Thyroid gland (tissue), 4 donors: ENCODE measurements at regions not wholly inside any gene's neighbourhood (a gene's known extent, or its start where the extent isn't known, plus 50 kb on each side); places are given as distances from the start of the nearest gene placed in this dataset.

Experiments used
- DNase-seq, 2 donors: peaks; one replicate each; pipeline ENCODE4 v3.0.0-alpha.2; 2019
- H3K27ac ChIP-seq, 3 donors: fragments of 200-600 bp; sonication (generic); 1 replicate in 2 of 3; 2 replicates in 1 of 3; pipeline ENCODE4 v1.5.1; 2016 to 2019; ENCODE audit warnings: mild to moderate bottlenecking in 1 of 3, moderate library complexity in 1 of 3
- H3K27me3 ChIP-seq: fragments of 200-600 bp; sonication (generic); one replicate; pipeline ENCODE4 v1.5.1; 2019
- H3K36me3 ChIP-seq, 2 donors: fragments of 200-600 bp; sonication (generic); one replicate each; pipeline ENCODE4 v1.5.1; 2016 to 2019
- H3K4me1 ChIP-seq, 2 donors: fragments of 200-600 bp; sonication (generic); one replicate each; pipeline ENCODE4 v1.5.1; 2017 to 2019
- H3K4me3 ChIP-seq, 3 donors: fragments of 200-600 bp; sonication (generic); replicated peaks in 1 of 3; 1 replicate in 2 of 3; 2 replicates in 1 of 3; pipeline ENCODE4 v1.5.1; 2016; ENCODE audit warnings: mild to moderate bottlenecking in 1 of 3
- H3K9me3 ChIP-seq: fragments of 200-600 bp; sonication (generic); one replicate; pipeline ENCODE4 v1.5.1; 2017
- POLR2A ChIP-seq, 2 donors: fragments of 450-650 bp; IDR thresholded peaks; one replicate each; pipeline ENCODE4 v1.6.1; 2017; ENCODE audit warnings: antibody characterized with exemption in 2 of 2, mild to moderate bottlenecking in 2 of 2, moderate library complexity in 1 of 2
- WGBS, 2 donors: methylation state at CpG; one replicate each; pipeline ENCODE4 v1.1.5; 2017; 5-methylcytosine and 5-hydroxymethylcytosine counted together
- intact Hi-C: fragments of 100-400 bp; cut with DNase I; formaldehyde crosslinking; loops from one replicate; pipeline ENCODE4 v1.15.1; 2023
- TF ChIP-seq, protein P1 (sequence below), 6 experiments: fragments of 200-600 bp in 3 of 6; fragments of 450-650 bp in 3 of 6; sonication (generic) in 3 of 6; IDR thresholded peaks; one replicate each; pipeline ENCODE4 v1.5.1; 2016 to 2019; ENCODE audit warnings: antibody characterized with exemption in 6 of 6, mild to moderate bottlenecking in 2 of 6, inconsistent platforms in 1 of 6, moderate library complexity in 1 of 6

DNA sequence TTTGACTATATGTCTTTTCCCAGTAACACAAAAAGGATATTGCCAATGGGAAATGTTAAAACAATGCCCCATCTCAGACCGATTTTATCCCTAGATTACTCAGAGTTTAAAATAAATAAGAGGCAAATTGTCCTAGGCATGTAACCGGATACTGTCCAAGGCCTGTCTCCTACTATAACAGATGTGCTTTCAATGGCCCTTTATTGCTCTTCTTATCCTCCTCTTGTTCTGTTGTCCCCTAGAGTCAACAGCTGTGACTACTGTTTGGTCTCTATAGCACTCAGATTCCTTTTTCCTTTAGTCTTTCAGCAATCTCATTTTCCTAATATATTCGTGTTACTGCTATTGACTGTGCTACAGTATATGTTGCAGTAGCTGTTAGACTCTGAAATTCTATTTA, 66.8 kb upstream of the PLS3 start:
- Histone ChIP-seq H3K4me1 (peaks cover 0 to 4% of the 10 kb centered on the region in 2 donors), H3K27ac (no peak overlapping the region), H3K9me3 (no peaks in the 10 kb centered on the region), H3K36me3 (no peaks in the 10 kb centered on the region), H3K4me3 (no peak overlapping the region), H3K27me3 (no peaks in the 10 kb centered on the region)
- no peak for TF ChIP-seq POLR2A (IDR thresholded peaks at IDR 0.05)
- TF ChIP-seq, protein P1, sequence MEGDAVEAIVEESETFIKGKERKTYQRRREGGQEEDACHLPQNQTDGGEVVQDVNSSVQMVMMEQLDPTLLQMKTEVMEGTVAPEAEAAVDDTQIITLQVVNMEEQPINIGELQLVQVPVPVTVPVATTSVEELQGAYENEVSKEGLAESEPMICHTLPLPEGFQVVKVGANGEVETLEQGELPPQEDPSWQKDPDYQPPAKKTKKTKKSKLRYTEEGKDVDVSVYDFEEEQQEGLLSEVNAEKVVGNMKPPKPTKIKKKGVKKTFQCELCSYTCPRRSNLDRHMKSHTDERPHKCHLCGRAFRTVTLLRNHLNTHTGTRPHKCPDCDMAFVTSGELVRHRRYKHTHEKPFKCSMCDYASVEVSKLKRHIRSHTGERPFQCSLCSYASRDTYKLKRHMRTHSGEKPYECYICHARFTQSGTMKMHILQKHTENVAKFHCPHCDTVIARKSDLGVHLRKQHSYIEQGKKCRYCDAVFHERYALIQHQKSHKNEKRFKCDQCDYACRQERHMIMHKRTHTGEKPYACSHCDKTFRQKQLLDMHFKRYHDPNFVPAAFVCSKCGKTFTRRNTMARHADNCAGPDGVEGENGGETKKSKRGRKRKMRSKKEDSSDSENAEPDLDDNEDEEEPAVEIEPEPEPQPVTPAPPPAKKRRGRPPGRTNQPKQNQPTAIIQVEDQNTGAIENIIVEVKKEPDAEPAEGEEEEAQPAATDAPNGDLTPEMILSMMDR (IDR thresholded peaks at IDR 0.05) = no peak
- intact Hi-C loops = no loop called here
- no peak for DNase-seq
- WGBS, 2 donors = 66 to 69% methylated on average over 3 of the region's 3 CpGs

DNA sequence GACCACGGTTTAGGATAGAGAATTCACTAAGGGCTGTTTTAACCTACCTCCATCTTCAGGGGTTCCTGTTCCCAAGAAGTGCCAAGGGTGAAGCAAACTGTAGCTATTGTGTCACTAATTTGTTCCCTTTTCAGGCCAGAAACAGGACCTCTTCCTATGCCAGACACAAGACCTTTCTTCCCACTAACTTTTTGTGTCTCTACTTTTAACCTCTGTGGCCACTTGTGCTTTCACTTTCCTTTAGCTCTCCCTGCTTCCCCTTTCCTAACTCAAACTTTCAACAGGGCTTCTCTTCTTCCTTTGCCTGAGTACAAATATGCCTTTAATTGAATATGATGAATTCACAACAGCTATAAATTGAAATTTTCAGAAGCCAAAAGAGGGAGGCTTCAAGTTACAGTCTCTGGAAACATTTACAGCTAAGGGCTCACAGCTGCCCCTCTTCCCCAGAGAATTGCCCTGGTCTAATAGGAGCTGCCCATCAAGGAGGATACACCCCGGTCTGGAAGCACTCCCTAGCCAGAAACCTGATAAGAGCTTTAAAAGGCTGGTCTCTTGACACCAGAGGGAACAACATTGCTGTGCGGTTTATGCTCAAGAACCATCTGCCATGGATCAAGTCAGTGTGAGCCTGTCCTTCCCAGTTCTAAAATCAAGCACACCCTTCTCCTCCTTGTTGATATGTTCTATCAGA, 61.7 kb upstream of the PLS3 start:
- Histone ChIP-seq H3K9me3 (no peaks in the 10 kb centered on the region), H3K4me3 (no peak overlapping the region), H3K27ac (no peak overlapping the region), H3K36me3 (no peaks in the 10 kb centered on the region), H3K4me1 (no peaks in the 10 kb centered on the region), H3K27me3 (no peaks in the 10 kb centered on the region)
- WGBS, 2 donors = 70 to 89% methylated on average over 1 to 3 of the region's 3 CpGs
- DNase-seq = no peak
- intact Hi-C loops = no loop called here
- TF ChIP-seq POLR2A (IDR thresholded peaks at IDR 0.05) = no peak
- TF ChIP-seq, protein P1 (IDR thresholded peaks at IDR 0.05) = no peak

DNA sequence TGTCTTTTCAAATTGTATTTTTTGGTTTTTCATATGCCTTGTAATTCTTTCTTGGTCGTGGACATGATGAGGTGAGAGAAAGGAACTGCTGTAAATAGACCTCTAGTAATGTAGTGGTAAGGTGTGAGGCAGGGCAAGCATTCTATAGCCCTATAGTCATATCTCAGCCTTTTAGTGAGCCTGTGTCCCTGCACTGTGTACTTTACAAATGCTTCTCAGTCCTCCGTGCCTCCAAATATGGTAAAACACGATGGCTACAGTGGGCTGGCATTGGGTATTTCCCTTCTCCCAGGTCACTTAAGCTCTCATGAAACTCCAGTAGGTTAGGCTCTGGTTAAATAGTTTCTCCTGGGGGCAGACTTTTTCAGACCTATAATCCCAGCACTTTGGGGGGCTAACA, 57.9 kb upstream of the PLS3 start:
- DNase-seq = no peak
- intact Hi-C loops = no loop called here
- Histone ChIP-seq H3K27me3 (no peaks in the 10 kb centered on the region), H3K4me3 (no peak overlapping the region), H3K27ac (no peak overlapping the region), H3K4me1 (no peaks in the 10 kb centered on the region), H3K9me3 (no peaks in the 10 kb centered on the region), H3K36me3 (no peaks in the 10 kb centered on the region)
- TF ChIP-seq, protein P1 (IDR thresholded peaks at IDR 0.05) = no peak
- no peak for TF ChIP-seq POLR2A (IDR thresholded peaks at IDR 0.05)
- WGBS, 2 donors = 73 to 79% methylated on average over 3 of the region's 3 CpGs

DNA sequence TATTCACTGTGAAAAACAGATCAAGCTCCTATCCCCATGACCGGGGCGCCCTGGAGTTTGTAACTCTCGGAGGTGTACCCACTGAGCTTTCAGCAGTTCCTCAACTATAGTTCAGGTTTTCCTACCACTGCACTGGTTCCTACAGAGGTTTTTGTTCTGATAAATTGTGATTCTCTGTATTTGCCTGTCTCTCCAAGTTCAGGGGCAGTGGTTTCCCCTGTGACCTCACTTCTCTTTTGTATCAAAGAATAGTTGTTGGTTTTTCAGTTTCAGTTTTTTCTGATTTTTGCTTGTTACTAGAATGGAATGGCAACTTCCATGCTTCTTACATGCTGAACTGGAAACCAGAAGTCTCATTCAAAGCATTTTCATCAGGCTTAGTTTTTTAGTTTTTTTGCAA, 56.8 kb upstream of the PLS3 start:
- no peaks in the 10 kb centered on the region for H3K36me3 ChIP-seq
- no peaks in the 10 kb centered on the region for H3K4me1 ChIP-seq
- no peak for DNase-seq
- H3K27me3 ChIP-seq = no peaks in the 10 kb centered on the region
- TF ChIP-seq POLR2A (IDR thresholded peaks at IDR 0.05) = no peak
- TF ChIP-seq, protein P1 (IDR thresholded peaks at IDR 0.05) = no peak
- H3K4me3 ChIP-seq = no peak overlapping the region
- 85 to 92% methylated on average over 3 of the region's 3 CpGs for WGBS, 2 donors
- intact Hi-C loops = no loop called here
- no peaks in the 10 kb centered on the region for H3K9me3 ChIP-seq
- H3K27ac ChIP-seq = no peak overlapping the region
